GM12873 (cell line): ENCODE measurements at regions not wholly inside any gene's neighbourhood (a gene's known extent, or its start where the extent isn't known, plus 50 kb on each side); places are given as distances from the start of the nearest gene placed in this dataset.

Experiments used
- CTCF ChIP-seq: IDR thresholded peaks from 2 replicates; pipeline ENCODE4 v1.5.1; 2012; ENCODE audit warnings: low read depth, mild to moderate bottlenecking, moderate library complexity, low read length, control low read depth; ENCODE audit not compliant: insufficient read depth; ENCODE audit errors: missing control alignments

GRCh38 chr19:31913103-31913661 lies 432.2 kb upstream of the ZNF507 start:
- TF ChIP-seq CTCF = no peak

- no peak for TF ChIP-seq CTCF
These were observed 415.0 kb upstream of the ZNF507 start for GRCh38 chr19:31930401-31930800.

GRCh38 chr19:31937983-31938382 lies 407.4 kb upstream of the ZNF507 start:
- TF ChIP-seq CTCF = no peak

GRCh38 chr19:31938675-31939074 lies 406.7 kb upstream of the ZNF507 start:
- no peak for TF ChIP-seq CTCF

GRCh38 chr19:31940396-31940795 lies 405.0 kb upstream of the ZNF507 start:
- TF ChIP-seq CTCF = no peak

- no peak for TF ChIP-seq CTCF
These were observed 402.2 kb upstream of the ZNF507 start for GRCh38 chr19:31943191-31943661.

- no peak for TF ChIP-seq CTCF
These were observed 401.6 kb upstream of the ZNF507 start for GRCh38 chr19:31943778-31944177.
